ENCODE measurements at regions not wholly inside any gene's neighbourhood (a gene's known extent, or its start where the extent isn't known, plus 50 kb on each side); places are given as distances from the start of the nearest gene placed in this dataset.

DNA sequence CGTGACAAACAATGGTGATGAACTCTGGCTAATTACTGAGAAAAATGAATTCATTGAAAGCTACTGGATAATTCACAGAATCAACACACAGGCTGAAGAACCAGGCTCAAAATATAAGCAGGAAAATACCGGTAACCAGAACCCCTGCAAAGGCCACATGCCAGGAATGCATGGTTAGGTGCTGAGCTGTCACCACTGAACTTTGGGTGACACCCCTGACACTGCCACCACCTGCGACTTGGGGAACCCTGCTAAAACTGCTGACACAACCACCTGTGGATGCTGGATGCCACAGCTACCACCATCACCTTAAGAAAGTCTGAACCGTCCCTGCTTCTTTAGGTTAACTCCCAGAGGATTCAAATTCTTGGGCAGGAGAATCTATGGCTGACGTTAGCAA lies 72.0 kb upstream of the NR4A3 start:
- Histone ChIP-seq H3K36me3 (no peaks in the 10 kb centered on the region), H3K9me3 (no peaks in the 10 kb centered on the region), H3K27me3 (no peaks in the 10 kb centered on the region), H3K4me3 (no peak overlapping the region), H3K27ac (no peak overlapping the region), H3K4me1 (no peaks in the 10 kb centered on the region)
- 83 to 88% methylated on average over 5 of the region's 5 CpGs for WGBS, 2 donors
- no peak for DNase-seq
- intact Hi-C loops (cut with DNase I): no loop called here
- no peak for TF ChIP-seq POLR2A (IDR thresholded peaks at IDR 0.05)
- TF ChIP-seq EP300 (IDR thresholded peaks at IDR 0.05): no peak
- TF ChIP-seq, protein P1, sequence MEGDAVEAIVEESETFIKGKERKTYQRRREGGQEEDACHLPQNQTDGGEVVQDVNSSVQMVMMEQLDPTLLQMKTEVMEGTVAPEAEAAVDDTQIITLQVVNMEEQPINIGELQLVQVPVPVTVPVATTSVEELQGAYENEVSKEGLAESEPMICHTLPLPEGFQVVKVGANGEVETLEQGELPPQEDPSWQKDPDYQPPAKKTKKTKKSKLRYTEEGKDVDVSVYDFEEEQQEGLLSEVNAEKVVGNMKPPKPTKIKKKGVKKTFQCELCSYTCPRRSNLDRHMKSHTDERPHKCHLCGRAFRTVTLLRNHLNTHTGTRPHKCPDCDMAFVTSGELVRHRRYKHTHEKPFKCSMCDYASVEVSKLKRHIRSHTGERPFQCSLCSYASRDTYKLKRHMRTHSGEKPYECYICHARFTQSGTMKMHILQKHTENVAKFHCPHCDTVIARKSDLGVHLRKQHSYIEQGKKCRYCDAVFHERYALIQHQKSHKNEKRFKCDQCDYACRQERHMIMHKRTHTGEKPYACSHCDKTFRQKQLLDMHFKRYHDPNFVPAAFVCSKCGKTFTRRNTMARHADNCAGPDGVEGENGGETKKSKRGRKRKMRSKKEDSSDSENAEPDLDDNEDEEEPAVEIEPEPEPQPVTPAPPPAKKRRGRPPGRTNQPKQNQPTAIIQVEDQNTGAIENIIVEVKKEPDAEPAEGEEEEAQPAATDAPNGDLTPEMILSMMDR (IDR thresholded peaks at IDR 0.05): no peak
- no peak for TF ChIP-seq POLR2AphosphoS5 (IDR thresholded peaks at IDR 0.05)

DNA sequence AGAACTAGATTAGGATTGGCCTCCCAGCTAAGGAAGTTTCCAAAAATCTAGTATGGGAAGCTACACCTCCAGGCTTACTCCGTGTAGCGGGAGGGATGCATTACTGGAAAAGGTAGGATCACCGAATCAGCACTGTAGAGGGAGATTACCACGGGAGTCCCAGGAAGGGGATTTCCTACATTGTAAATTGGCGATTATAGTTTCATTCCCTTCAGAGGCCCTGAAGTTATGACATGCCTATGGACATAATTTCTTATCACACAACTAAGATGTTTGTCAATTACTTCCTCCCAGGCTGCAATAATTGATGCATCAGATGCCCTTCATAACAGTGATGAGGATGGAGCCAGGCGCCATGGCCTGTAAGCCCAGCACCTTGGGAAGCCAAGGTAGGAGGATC lies 71.2 kb upstream of the NR4A3 start:
- WGBS, 2 donors: 86 to 96% methylated on average over 6 of the region's 6 CpGs
- DNase-seq: no peak
- H3K27me3 ChIP-seq: no peaks in the 10 kb centered on the region
- no peak overlapping the region for H3K4me3 ChIP-seq
- no peaks in the 10 kb centered on the region for H3K9me3 ChIP-seq
- H3K36me3 ChIP-seq: no peaks in the 10 kb centered on the region
- no peaks in the 10 kb centered on the region for H3K4me1 ChIP-seq
- no peak overlapping the region for H3K27ac ChIP-seq
- intact Hi-C loops (cut with DNase I): no loop called here
- TF ChIP-seq EP300 (IDR thresholded peaks at IDR 0.05) (no peak), POLR2A (IDR thresholded peaks at IDR 0.05) (no peak), POLR2AphosphoS5 (IDR thresholded peaks at IDR 0.05) (no peak)
- TF ChIP-seq, protein P1 (IDR thresholded peaks at IDR 0.05): no peak

DNA sequence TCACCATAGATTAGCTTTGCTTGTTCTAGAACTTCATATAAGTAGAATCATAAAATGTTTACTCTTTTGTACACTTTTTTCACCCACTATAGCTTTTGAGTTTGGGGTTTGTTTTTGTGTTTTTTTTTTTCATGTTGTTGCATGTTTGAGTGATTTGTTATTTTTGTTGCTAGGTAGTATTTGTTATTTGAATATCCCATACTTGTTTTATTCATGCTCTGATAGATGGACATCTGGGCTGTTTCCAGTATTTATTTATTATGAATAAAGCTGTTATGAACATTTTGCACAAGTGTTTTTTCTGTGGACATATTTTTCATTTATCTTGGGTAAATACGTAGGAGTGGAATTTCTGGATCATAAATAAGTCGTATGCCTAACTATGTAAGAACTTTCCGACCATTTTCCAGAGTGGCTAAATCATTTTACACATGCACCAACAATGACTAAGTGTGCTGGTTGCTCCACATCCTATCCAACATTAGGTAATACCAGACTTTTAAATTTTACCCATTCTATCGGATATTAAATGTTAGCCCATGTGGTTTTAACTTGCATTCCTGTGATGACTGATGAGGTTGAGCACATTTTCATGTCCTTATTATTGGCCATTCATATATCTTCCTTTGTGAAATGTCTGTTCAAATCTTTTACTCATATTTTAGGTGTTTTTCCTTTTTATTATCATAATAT lies 69.1 kb upstream of the NR4A3 start:
- no peaks in the 10 kb centered on the region for H3K9me3 ChIP-seq
- TF ChIP-seq, protein P1 (IDR thresholded peaks at IDR 0.05): no peak
- TF ChIP-seq POLR2A (IDR thresholded peaks at IDR 0.05) (no peak), EP300 (IDR thresholded peaks at IDR 0.05) (no peak), POLR2AphosphoS5 (IDR thresholded peaks at IDR 0.05) (no peak)
- no peaks in the 10 kb centered on the region for H3K36me3 ChIP-seq
- no peaks in the 10 kb centered on the region for H3K27me3 ChIP-seq
- 67 to 83% methylated on average over 4 of the region's 4 CpGs for WGBS, 2 donors
- no peak overlapping the region for H3K4me3 ChIP-seq
- intact Hi-C loops (cut with DNase I): no loop called here
- H3K4me1 ChIP-seq: no peaks in the 10 kb centered on the region
- DNase-seq: no peak
- H3K27ac ChIP-seq: no peak overlapping the region

DNA sequence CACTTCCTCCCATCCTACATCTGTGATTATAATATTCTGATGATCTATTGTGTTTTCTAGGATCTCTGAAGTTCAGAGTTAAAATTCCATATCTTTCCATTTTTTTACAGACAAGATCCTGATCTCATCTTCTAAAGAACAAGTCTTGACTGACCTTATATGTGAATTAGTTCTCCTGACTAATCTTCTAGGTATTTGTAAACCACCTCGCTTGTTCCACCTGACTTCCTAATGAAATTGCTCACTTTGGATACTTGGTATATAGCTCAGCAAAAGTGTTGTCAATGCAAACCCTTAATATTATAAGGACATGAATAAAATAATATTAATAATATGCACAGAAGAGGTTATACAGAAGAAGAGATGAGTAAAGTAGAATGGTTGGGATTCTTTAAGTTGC lies 68.2 kb upstream of the NR4A3 start:
- H3K36me3 ChIP-seq: no peaks in the 10 kb centered on the region
- H3K27me3 ChIP-seq: no peaks in the 10 kb centered on the region
- H3K4me1 ChIP-seq: no peaks in the 10 kb centered on the region
- DNase-seq: no peak
- no peaks in the 10 kb centered on the region for H3K9me3 ChIP-seq
- intact Hi-C loops (cut with DNase I): no loop called here
- TF ChIP-seq EP300 (IDR thresholded peaks at IDR 0.05): no peak
- no peak for TF ChIP-seq POLR2A (IDR thresholded peaks at IDR 0.05)
- TF ChIP-seq, protein P1 (IDR thresholded peaks at IDR 0.05): no peak
- TF ChIP-seq POLR2AphosphoS5 (IDR thresholded peaks at IDR 0.05): no peak
- H3K27ac ChIP-seq: no peak overlapping the region
- no peak overlapping the region for H3K4me3 ChIP-seq
- WGBS, 2 donors: 80 to 83% methylated on average over 1 of the region's 1 CpG

DNA sequence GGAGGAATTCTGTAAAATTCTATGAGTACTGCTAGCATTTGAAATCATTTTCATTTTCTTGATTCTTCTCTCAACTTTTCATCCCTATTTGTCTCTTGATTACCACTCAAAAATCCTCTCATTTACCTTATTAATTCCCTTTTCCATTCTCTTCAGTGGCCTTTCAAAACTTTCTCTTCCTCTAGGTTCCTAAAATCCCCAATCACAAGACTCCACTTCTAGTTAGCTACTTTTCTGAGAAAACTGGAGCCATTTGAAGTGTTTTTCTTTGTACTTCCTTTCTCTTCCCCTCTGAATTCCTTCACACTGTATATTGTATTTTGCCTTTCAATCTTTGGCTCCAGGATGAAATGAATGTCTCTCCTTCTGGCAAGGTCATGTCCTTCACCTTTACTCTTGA lies 61.3 kb upstream of the NR4A3 start:
- TF ChIP-seq POLR2A (IDR thresholded peaks at IDR 0.05) (no peak), EP300 (IDR thresholded peaks at IDR 0.05) (no peak), POLR2AphosphoS5 (IDR thresholded peaks at IDR 0.05) (no peak)
- TF ChIP-seq, protein P1 (IDR thresholded peaks at IDR 0.05): no peak

More for the DNA sequence above, 61.3 kb upstream of the NR4A3 start:
- H3K36me3 ChIP-seq: no peaks in the 10 kb centered on the region
- H3K9me3 ChIP-seq: no peaks in the 10 kb centered on the region
- DNase-seq: no peak
- no peak overlapping the region for H3K27ac ChIP-seq
- H3K4me1 ChIP-seq: no peaks in the 10 kb centered on the region
- H3K4me3 ChIP-seq: no peak overlapping the region
- intact Hi-C loops (cut with DNase I): no loop called here
- H3K27me3 ChIP-seq: no peaks in the 10 kb centered on the region
